HL-60 (cell line): ENCODE measurements at regions not wholly inside any gene's neighbourhood (a gene's known extent, or its start where the extent isn't known, plus 50 kb on each side); places are given as distances from the start of the nearest gene placed in this dataset.

ENCODE experiments used
- CTCF ChIP-seq: IDR thresholded peaks from one replicate; pipeline ENCODE4 v1.5.1; 2011; ENCODE audit warnings: low read length, control low read depth, inconsistent platforms; ENCODE audit not compliant: insufficient read depth
- GABPA ChIP-seq: IDR thresholded peaks from 2 replicates; pipeline ENCODE4 v1.6.1; 2012; ENCODE audit warnings: low read depth
- POLR2AphosphoS5 ChIP-seq: IDR thresholded peaks from 2 replicates; pipeline ENCODE4 v1.6.1; 2012; ENCODE audit warnings: low read depth
- REST ChIP-seq: IDR thresholded peaks from 2 replicates; pipeline ENCODE4 v1.6.1; 2012; ENCODE audit warnings: low read depth; ENCODE audit not compliant: insufficient replicate concordance
- SPI1 ChIP-seq: IDR thresholded peaks from 2 replicates; pipeline ENCODE4 v1.6.1; 2012; ENCODE audit warnings: low read depth, mild to moderate bottlenecking, borderline replicate concordance

GRCh38 chr13:73687087-73687486 lies 447.1 kb downstream of the KLF12 start:
- TF ChIP-seq GABPA, result no peak
- TF ChIP-seq CTCF, result no peak
- no peak for TF ChIP-seq POLR2AphosphoS5
- TF ChIP-seq REST, result no peak
- no peak for TF ChIP-seq SPI1
